ENCODE measurements at regions not wholly inside any gene's neighbourhood (a gene's known extent, or its start where the extent isn't known, plus 50 kb on each side); places are given as distances from the start of the nearest gene placed in this dataset.

DNA sequence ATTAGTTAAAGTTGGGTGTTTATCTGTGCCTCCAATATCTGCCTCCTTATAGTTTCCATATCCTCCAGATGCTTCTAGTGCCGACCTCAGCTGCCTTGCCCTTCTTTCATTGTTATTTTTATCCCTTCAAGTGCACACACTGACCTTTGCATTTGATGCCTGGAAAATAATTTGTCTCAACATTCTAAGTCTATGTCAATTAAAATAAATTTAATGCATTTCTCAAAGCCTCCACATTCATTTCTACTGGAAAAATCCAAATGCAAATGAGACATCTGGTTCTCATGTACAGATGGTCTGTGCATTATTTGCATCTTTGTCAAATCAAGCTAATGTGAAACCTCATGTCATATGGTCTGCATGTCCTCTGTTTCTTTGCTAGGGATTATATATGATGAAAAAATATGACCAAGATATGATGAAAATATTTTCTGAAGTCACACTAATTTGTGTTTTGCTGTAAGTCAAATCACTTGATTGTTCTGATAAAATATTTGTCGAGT is 61.4 kb downstream of the TMEM100 start:
- Histone ChIP-seq H3K27ac (no peak overlapping the region), H3K4me3 (no peak overlapping the region), H3K4me1 (peaks cover 0 to 2% (median 0%) of the 10 kb centered on the region in 4 donors), H3K9me3 (no peaks in the 10 kb centered on the region), H3K36me3 (no peaks in the 10 kb centered on the region), H3K27me3 (no peaks in the 10 kb centered on the region)
- TF ChIP-seq, protein P1, sequence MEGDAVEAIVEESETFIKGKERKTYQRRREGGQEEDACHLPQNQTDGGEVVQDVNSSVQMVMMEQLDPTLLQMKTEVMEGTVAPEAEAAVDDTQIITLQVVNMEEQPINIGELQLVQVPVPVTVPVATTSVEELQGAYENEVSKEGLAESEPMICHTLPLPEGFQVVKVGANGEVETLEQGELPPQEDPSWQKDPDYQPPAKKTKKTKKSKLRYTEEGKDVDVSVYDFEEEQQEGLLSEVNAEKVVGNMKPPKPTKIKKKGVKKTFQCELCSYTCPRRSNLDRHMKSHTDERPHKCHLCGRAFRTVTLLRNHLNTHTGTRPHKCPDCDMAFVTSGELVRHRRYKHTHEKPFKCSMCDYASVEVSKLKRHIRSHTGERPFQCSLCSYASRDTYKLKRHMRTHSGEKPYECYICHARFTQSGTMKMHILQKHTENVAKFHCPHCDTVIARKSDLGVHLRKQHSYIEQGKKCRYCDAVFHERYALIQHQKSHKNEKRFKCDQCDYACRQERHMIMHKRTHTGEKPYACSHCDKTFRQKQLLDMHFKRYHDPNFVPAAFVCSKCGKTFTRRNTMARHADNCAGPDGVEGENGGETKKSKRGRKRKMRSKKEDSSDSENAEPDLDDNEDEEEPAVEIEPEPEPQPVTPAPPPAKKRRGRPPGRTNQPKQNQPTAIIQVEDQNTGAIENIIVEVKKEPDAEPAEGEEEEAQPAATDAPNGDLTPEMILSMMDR (IDR thresholded peaks at IDR 0.05): no peak
- DNase-seq: no peak
- intact Hi-C loops (cut with DNase I; ENCODE audit: low total_unique reads): no loop called here

DNA sequence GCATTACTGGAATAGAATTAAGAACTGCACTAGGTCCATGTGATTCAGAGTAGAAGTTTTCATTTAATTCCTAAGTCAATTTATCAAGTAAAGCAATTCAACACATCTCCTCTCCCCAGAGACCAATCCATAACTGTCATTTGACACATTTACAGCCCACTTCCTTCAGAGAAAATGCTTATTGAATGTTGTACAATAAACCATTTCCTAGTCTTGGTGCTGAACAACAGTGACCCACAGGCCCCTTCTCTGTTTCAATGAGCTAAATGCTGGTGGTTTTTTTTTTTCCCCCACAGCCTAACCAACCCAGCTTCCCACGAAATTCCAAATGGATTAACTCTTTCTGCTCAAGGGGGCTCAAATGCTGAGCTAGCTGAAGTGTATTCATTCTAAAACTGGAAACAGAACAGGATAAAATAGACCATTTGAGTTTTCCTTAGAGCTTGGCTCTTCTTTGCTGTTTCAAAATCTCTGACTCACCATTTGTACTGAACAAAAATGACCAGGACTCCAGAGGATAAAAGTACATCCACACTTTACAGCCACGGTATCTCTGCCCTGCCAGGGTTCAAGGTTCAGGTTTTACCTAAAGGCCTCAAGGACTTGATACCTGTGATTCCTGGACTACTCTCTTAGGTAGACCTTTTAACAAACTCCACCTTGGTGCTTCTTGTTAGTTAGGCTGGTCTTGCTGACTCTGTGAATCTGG is 62.3 kb downstream of the TMEM100 start:
- no peak for DNase-seq
- TF ChIP-seq, protein P1 (IDR thresholded peaks at IDR 0.05): no peak
- no peak overlapping the region for H3K4me3 ChIP-seq
- no peaks in the 10 kb centered on the region for H3K27me3 ChIP-seq
- no peak overlapping the region for H3K27ac ChIP-seq
- intact Hi-C loops (cut with DNase I; ENCODE audit: low total_unique reads): no loop called here
- H3K9me3 ChIP-seq: no peaks in the 10 kb centered on the region
- H3K36me3 ChIP-seq: no peaks in the 10 kb centered on the region
- H3K4me1 ChIP-seq: peaks cover 0 to 2% (median 0%) of the 10 kb centered on the region in 4 donors

DNA sequence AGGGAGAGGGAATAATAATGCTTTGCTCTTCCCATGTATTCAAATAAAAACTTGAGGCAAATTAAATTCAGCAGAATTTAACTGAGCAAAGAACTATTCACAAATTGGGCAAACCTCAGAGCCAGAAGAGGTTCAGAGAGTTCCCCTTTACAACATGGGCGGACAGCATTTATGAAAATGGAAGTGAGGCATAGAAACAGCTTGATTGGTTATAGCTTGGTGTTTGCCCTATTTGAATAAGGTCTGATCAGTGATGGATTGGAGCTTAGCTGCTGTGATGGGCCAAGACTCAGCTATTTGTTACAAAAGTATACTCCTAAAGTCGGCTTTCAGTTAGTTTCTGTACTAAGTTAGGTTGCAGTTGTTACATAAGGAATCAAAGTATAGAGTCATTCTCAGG is 63.0 kb downstream of the TMEM100 start:
- H3K27me3 ChIP-seq: no peaks in the 10 kb centered on the region
- no peaks in the 10 kb centered on the region for H3K36me3 ChIP-seq
- H3K9me3 ChIP-seq: no peaks in the 10 kb centered on the region
- H3K4me1 ChIP-seq: peaks cover 0 to 2% (median 0%) of the 10 kb centered on the region in 4 donors
- no peak overlapping the region for H3K4me3 ChIP-seq
- DNase-seq: no peak
- intact Hi-C loops (cut with DNase I; ENCODE audit: low total_unique reads): no loop called here
- no peak overlapping the region for H3K27ac ChIP-seq
- TF ChIP-seq, protein P1 (IDR thresholded peaks at IDR 0.05): no peak

DNA sequence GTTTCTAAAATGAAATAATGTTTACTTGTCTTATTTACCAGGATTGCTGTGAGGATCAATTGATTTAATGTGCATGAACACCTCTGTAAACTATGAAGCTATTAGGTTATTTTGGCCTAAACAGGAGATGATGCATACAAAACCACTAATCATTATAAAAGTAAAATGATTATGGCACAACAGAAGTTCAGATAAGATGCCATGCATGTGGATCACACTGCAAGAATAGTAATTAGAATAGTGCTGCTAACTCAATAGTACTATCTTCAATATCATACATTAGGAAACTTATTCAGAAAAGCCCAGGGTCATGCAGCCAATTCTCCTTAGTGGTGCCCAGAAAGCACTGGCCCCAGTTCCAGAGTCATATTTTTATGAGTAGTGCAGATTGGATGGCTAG is 66.9 kb downstream of the TMEM100 start:
- Histone ChIP-seq H3K4me3 (no peak overlapping the region), H3K9me3 (no peaks in the 10 kb centered on the region), H3K27ac (no peak overlapping the region), H3K4me1 (peaks cover 0 to 8% (median 1%) of the 10 kb centered on the region in 4 donors), H3K27me3 (no peaks in the 10 kb centered on the region), H3K36me3 (no peaks in the 10 kb centered on the region)
- no peak for DNase-seq
- intact Hi-C loops (cut with DNase I; ENCODE audit: low total_unique reads): no loop called here
- TF ChIP-seq, protein P1 (IDR thresholded peaks at IDR 0.05): no peak

DNA sequence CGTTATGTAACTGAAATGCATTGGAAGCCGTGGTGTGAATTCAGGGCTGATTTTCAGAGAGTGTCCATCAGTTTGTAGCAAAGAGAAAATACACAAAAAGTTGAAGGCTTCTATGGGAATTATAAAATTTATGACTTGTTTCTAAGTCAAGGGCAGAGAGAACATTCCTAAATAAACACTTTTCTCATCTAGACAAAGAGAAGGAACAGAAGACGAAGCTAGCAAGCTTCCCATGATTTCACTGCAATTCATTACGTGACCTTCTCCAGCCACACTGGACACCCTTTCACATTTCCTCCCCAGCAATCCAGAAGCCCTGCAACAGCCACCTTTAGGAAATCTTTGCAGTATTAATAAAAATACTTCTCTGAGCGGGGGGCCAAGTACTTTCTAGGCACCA is 67.8 kb downstream of the TMEM100 start:
- no peak for DNase-seq
- Histone ChIP-seq H3K27me3 (no peaks in the 10 kb centered on the region), H3K36me3 (no peaks in the 10 kb centered on the region), H3K4me3 (no peak overlapping the region), H3K27ac (no peak overlapping the region), H3K4me1 (peaks cover 0 to 8% (median 0%) of the 10 kb centered on the region in 4 donors), H3K9me3 (no peaks in the 10 kb centered on the region)
- intact Hi-C loops (cut with DNase I; ENCODE audit: low total_unique reads): no loop called here
- TF ChIP-seq, protein P1 (IDR thresholded peaks at IDR 0.05): no peak
